Activated B cell treated with CpG ODN at 0.5 μM for 24 hours (primary cell): ENCODE measurements at regions not wholly inside any gene's neighbourhood (a gene's known extent, or its start where the extent isn't known, plus 50 kb on each side); places are given as distances from the start of the nearest gene placed in this dataset.

ENCODE experiments used
- ATAC-seq: fragments of 200-7000 bp; cut with Tn5 transposase; one replicate; pipeline ENCODE4 v1.10.0; 2021; ENCODE audit warnings: low read depth, mild to moderate bottlenecking, moderate library complexity
- CTCF ChIA-PET: fragments of 350-600 bp; sonication (Branson Sonifier 250); formaldehyde crosslinking; loops from one replicate; lab custom pipeline; 2021; ENCODE audit warnings: antibody characterized with exemption; lab: Charles Lee
- POLR2A ChIA-PET: fragments of 350-600 bp; sonication (Branson Sonifier 250); formaldehyde crosslinking; loops from one replicate; lab custom pipeline; 2021; ENCODE audit warnings: antibody characterized with exemption; lab: Charles Lee
- DNase-seq: peaks from one replicate; pipeline ENCODE4 v3.0.0; 2022
- H3K27ac Mint-ChIP-seq: one replicate; pipeline ENCODE4 v1.8.0; 2020; ENCODE audit warnings: mixed read lengths
- H3K27me3 Mint-ChIP-seq: one replicate; pipeline ENCODE4 v1.8.0; 2021; ENCODE audit warnings: mixed read lengths
- H3K36me3 Mint-ChIP-seq: one replicate; pipeline ENCODE4 v1.8.0; 2021; ENCODE audit warnings: low read depth, mixed read lengths
- H3K4me1 Mint-ChIP-seq: one replicate; pipeline ENCODE4 v1.8.0; 2021; ENCODE audit warnings: mixed read lengths
- H3K4me3 Mint-ChIP-seq: one replicate; pipeline ENCODE4 v1.8.0; 2020; ENCODE audit warnings: mild to moderate bottlenecking, mixed read lengths
- H3K9me3 Mint-ChIP-seq: one replicate; pipeline ENCODE4 v1.8.0; 2020; ENCODE audit warnings: mixed read lengths
- CTCF ChIP-seq: fragments of 200-600 bp; IDR thresholded peaks from one replicate; pipeline ENCODE4 v1.8.0; 2022; ENCODE audit warnings: antibody characterized with exemption, mild to moderate bottlenecking
- intact Hi-C: fragments of 100-400 bp; cut with micrococcal nuclease; formaldehyde crosslinking; loops from one replicate; pipeline ENCODE4 v1.15.1; 2024

DNA sequence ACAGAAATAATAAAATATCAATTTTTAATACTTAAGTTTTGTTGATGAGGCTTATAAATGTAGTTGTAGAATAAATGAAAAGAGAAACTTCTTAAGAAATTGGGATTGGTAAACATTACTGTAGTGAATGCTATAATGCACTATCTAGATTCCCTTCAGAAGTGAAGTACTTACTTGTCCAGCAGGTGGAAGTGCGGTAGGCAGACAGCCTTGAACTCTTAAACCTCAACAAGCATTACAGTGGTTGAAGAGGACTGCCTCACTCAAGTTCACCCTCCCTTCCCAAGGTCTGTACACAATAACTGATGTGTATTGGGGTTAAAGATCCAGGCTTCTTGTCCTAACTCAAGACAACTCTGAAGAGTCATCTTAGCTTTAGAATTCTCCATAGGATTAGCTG lies 931.0 kb upstream of the LRRTM1 start:
- ATAC-seq (no peak), DNase-seq (no peak)
- H3K36me3 Mint-ChIP-seq, result no peaks in the 10 kb centered on the region
- CTCF ChIA-PET, result no interaction called here
- no peak for TF ChIP-seq CTCF
- H3K27me3 Mint-ChIP-seq, result no peaks in the 10 kb centered on the region
- POLR2A ChIA-PET, result no interaction called here
- H3K27ac Mint-ChIP-seq, result no peak overlapping the region
- no peak overlapping the region for H3K4me3 Mint-ChIP-seq
- peaks cover 8% of the 10 kb centered on the region for H3K9me3 Mint-ChIP-seq
- intact Hi-C loops, result no loop called here
- H3K4me1 Mint-ChIP-seq, result no peaks in the 10 kb centered on the region

- Mint-ChIP-seq H3K27me3 (no peaks in the 10 kb centered on the region), H3K36me3 (no peaks in the 10 kb centered on the region), H3K9me3 (peaks cover 9% of the 10 kb centered on the region), H3K4me3 (no peak overlapping the region), H3K4me1 (no peaks in the 10 kb centered on the region), H3K27ac (no peak overlapping the region)
- no peak for TF ChIP-seq CTCF
- POLR2A ChIA-PET, result no interaction called here
- DNase-seq (no peak), ATAC-seq (no peak)
- CTCF ChIA-PET, result no interaction called here
- intact Hi-C loops, result no loop called here
Observed at GRCh38 chr2:81234711-81235110, 930.2 kb upstream of the LRRTM1 start.

GRCh38 chr2:81225756-81226155 lies 921.2 kb upstream of the LRRTM1 start:
- H3K9me3 Mint-ChIP-seq, result peaks cover 6% of the 10 kb centered on the region
- CTCF ChIA-PET, result no interaction called here
- H3K4me1 Mint-ChIP-seq, result no peaks in the 10 kb centered on the region
- TF ChIP-seq CTCF, result no peak
- DNase-seq (no peak), ATAC-seq (no peak)
- POLR2A ChIA-PET, result no interaction called here
- H3K27me3 Mint-ChIP-seq, result no peaks in the 10 kb centered on the region
- no peaks in the 10 kb centered on the region for H3K36me3 Mint-ChIP-seq
- intact Hi-C loops, result no loop called here
- H3K4me3 Mint-ChIP-seq, result no peak overlapping the region
- H3K27ac Mint-ChIP-seq, result no peak overlapping the region

DNA sequence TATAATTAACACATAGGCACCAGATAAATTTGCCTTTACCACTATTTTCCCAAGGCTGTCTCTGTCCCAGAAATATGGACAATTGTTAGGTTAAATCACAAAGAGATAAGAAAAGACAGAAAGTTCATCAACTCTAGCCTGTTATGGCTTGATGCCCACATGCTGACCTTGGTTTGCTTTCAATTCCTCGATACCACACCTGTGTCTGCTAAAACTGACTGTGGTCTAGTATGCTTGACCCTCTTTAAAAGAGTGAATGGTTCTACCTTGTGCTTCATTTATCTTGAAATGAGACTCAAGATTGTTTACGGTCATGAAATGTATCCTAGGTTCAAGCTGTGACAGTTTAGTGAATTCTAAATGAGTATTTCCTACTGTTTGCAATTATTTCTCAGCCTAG lies 909.0 kb upstream of the LRRTM1 start:
- Mint-ChIP-seq H3K27me3 (no peaks in the 10 kb centered on the region), H3K4me3 (no peak overlapping the region), H3K36me3 (no peaks in the 10 kb centered on the region), H3K9me3 (peaks cover 7% of the 10 kb centered on the region), H3K4me1 (no peaks in the 10 kb centered on the region), H3K27ac (no peak overlapping the region)
- ChIA-PET POLR2A (no interaction called here), CTCF (no interaction called here)
- DNase-seq, result no peak
- ATAC-seq, result no peak
- no peak for TF ChIP-seq CTCF
- intact Hi-C loops, result no loop called here

DNA sequence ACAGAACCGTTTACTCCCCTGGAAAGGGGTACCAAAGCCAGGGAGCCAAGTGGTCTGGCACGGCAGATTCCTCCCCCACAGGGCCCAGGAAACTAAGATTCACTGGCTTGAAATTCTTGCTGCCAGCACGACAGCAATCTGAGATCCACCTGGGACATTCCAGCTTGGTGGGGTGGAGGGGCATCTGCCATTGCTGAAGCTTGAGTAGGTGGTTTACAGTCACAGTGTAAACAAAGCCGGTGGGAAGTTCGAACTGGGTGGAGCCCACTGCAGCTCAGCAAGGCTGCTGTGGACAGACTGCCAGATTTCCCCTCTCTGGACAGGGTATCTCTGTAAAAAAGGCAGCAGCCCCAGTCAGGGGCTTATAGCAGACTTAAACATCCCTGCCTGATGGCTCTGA lies 901.7 kb upstream of the LRRTM1 start:
- intact Hi-C loops, result no loop called here
- Mint-ChIP-seq H3K27me3 (no peaks in the 10 kb centered on the region), H3K9me3 (peaks cover 8% of the 10 kb centered on the region), H3K36me3 (no peaks in the 10 kb centered on the region), H3K4me3 (no peak overlapping the region), H3K27ac (no peak overlapping the region), H3K4me1 (no peaks in the 10 kb centered on the region)
- DNase-seq, result no peak
- ChIA-PET CTCF (no interaction called here), POLR2A (no interaction called here)
- no peak for ATAC-seq
- no peak for TF ChIP-seq CTCF
